ENCODE measurements at regions not wholly inside any gene's neighbourhood (a gene's known extent, or its start where the extent isn't known, plus 50 kb on each side); places are given as distances from the start of the nearest gene placed in this dataset.

- intact Hi-C loops (cut with micrococcal nuclease), result no loop called here
Observed at GRCh38 chr17:15048933-15049794, 216.0 kb downstream of the PMP22 start.

- intact Hi-C loops (cut with micrococcal nuclease), result no loop called here
Observed at GRCh38 chr17:15048381-15048780, 216.7 kb downstream of the PMP22 start.

- intact Hi-C loops (cut with micrococcal nuclease), result no loop called here
Observed at GRCh38 chr17:15042311-15042710, 222.8 kb downstream of the PMP22 start.

GRCh38 chr17:15039366-15039765 is 225.8 kb downstream of the PMP22 start:
- intact Hi-C loops (cut with micrococcal nuclease), result no loop called here

- intact Hi-C loops (cut with micrococcal nuclease), result no loop called here
Observed at GRCh38 chr17:15038656-15039055, 226.5 kb downstream of the PMP22 start.

- intact Hi-C loops (cut with micrococcal nuclease), result no loop called here
Observed at GRCh38 chr17:15036238-15036637, 228.9 kb downstream of the PMP22 start.

- intact Hi-C loops (cut with micrococcal nuclease), result no loop called here
Observed at GRCh38 chr17:15031975-15032374, 233.2 kb downstream of the PMP22 start.

- intact Hi-C loops (cut with micrococcal nuclease), result no loop called here
Observed at GRCh38 chr17:15029469-15029868, 235.7 kb downstream of the PMP22 start.

GRCh38 chr17:15027853-15028252 is 237.3 kb downstream of the PMP22 start:
- intact Hi-C loops (cut with micrococcal nuclease), result no loop called here

- intact Hi-C loops (cut with micrococcal nuclease), result no loop called here
Observed at GRCh38 chr17:15026088-15026487, 239.0 kb downstream of the PMP22 start.

GRCh38 chr17:15023589-15024336 is 241.4 kb downstream of the PMP22 start:
- intact Hi-C loops (cut with micrococcal nuclease), result no loop called here

GRCh38 chr17:15019158-15019557 is 246.0 kb downstream of the PMP22 start:
- intact Hi-C loops (cut with micrococcal nuclease), result no loop called here

- intact Hi-C loops (cut with micrococcal nuclease), result no loop called here
Observed at GRCh38 chr17:15012351-15012980, 252.7 kb downstream of the PMP22 start.

GRCh38 chr17:15009087-15009486 is 256.0 kb downstream of the PMP22 start:
- intact Hi-C loops (cut with micrococcal nuclease), result no loop called here

GRCh38 chr17:15007147-15007553 is 258.0 kb downstream of the PMP22 start:
- intact Hi-C loops (cut with micrococcal nuclease), result no loop called here

- intact Hi-C loops (cut with micrococcal nuclease), result no loop called here
Observed at GRCh38 chr17:15006421-15007128, 258.6 kb downstream of the PMP22 start.

- intact Hi-C loops (cut with micrococcal nuclease), result no loop called here
Observed at GRCh38 chr17:15000661-15001060, 264.5 kb downstream of the PMP22 start.

- intact Hi-C loops (cut with micrococcal nuclease), result no loop called here
Observed at GRCh38 chr17:14997290-14997689, 267.8 kb downstream of the PMP22 start.

GRCh38 chr17:14986127-14986526 is 279.0 kb downstream of the PMP22 start:
- intact Hi-C loops (cut with micrococcal nuclease), result no loop called here

GRCh38 chr17:14972844-14973243 is 292.3 kb downstream of the PMP22 start:
- intact Hi-C loops (cut with micrococcal nuclease), result no loop called here

- intact Hi-C loops (cut with micrococcal nuclease), result no loop called here
Observed at GRCh38 chr17:14971054-14971453, 294.1 kb downstream of the PMP22 start.

Measured in T-helper 1 cell treated with Interleukin-12 subunit alpha and Interleukin-12 subunit beta and Interleukin-4 antibody, amounts not matched to agents 30 ng/mL and 1 ng/mL, for 36 hours (primary cell).